Islet of Langerhans (tissue), 1 donor: ENCODE measurements at regions not wholly inside any gene's neighbourhood (a gene's known extent, or its start where the extent isn't known, plus 50 kb on each side); places are given as distances from the start of the nearest gene placed in this dataset.

ENCODE experiments used
- FAIRE-seq: peaks from one replicate; lab custom pipeline; 2011; peaks lifted over from hg19 to GRCh38; lab: Jason Lieb, UNC

DNA sequence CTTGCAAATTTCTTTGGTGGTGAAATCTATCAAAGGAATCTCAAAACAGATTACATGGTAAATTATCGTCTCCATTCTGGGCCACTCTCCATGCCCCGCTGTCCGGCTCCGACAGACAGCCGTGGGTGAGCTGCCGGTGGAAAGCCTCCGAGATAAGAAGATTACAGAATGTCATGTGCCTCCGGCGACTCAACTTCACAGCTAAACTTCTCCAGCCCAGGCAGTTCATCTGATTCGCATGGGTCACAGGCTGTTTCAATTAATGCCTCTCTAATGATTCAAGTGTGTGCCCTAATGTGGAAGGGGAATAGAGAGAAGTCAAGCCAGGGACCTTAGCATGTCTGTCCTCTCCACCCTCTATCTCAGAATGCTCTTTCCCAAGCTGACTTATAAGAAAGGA, 520.8 kb upstream of the ZFHX3 start:
- no peak for FAIRE-seq

DNA sequence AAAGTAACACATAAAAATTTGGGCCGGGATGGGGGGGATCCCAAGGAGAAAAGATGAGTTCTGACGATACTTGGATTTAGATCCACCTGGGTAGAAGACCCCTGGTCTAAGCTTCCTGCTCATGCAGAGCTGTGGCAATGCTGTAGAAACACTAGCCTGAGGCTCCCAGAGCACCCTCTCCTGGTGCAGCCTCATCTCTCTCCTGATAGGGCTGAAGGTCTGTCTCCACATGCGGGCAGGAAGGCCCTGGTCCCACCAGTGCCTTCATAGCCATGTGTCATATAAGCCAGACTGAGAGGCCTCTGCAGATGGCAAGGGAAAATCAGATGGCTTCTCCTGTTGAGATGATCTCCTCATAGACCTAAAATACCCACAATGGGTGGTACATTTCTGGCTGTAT, 518.0 kb upstream of the ZFHX3 start:
- no peak for FAIRE-seq

- FAIRE-seq: peak; percentile 60
Observed at GRCh38 chr16:73565263-73565662, 517.3 kb upstream of the ZFHX3 start.

DNA sequence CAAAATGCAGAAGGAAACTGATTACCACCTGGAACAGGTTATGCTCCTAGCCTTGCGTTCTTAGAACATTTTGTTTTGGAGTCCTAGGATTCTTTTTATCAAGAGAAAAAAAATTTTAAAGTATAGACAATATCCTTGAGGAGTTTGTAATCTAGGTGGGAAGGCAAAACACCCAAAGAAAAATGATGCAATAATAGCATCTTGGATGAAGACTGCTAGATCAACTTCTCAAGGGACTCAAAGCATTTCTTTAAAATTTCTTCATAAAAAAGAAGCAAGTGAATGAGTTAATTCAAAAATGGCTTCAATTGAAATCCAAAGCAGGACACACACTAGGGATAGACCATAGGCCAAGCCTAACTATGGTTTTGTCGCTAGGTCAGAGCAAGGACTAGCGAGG, 515.8 kb upstream of the ZFHX3 start:
- no peak for FAIRE-seq

GRCh38 chr16:73560497-73560896, 512.6 kb upstream of the ZFHX3 start:
- FAIRE-seq: no peak

DNA sequence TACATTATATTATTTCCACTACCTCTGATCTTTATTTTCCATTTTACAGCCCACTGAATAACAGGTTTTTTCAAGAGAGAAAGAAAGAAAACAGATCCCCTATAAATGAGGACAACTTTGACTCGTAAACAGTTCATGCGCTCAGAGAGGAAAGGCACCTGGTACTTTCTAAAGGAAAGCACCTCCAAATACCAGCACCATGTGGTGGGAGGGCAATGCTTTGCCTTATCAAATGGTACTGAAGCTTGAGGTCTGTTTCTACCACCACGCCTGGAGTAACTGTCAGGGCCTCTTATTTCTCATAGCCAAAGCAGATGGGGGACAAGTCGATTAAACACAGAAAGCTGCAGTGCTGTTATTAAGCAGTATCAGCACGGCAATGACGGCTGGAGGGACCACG, 510.3 kb upstream of the ZFHX3 start:
- FAIRE-seq: no peak

GRCh38 chr16:73553941-73554660, 506.2 kb upstream of the ZFHX3 start:
- no peak for FAIRE-seq

GRCh38 chr16:73549984-73550631, 502.2 kb upstream of the ZFHX3 start:
- no peak for FAIRE-seq

GRCh38 chr16:73547552-73548403, 499.9 kb upstream of the ZFHX3 start:
- FAIRE-seq: no peak

DNA sequence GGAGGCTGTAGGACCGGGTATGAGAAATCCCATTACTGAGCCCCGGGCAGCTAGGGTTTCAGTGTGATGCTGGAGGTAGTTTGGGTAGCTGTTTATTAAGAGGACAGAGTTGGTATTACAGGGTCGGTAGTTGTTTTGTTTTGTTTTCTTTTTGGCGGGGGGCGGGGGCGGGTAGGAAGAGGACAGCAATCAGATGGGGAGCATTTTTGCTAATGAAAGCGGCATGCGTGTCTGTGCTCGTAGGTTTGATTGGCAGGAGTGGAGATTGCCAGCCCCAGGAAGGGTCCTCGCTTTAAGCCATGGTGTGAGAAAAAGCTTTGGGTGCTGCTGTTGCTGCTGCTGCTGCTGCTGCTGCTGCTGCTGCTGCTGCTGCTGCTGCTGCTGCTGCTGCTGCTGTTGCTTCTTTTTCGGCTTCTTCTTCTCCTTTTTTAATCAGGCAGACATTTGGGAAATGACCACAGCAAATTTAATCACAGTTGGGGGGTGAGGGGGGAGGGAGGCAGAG, 498.5 kb upstream of the ZFHX3 start:
- FAIRE-seq: no peak

DNA sequence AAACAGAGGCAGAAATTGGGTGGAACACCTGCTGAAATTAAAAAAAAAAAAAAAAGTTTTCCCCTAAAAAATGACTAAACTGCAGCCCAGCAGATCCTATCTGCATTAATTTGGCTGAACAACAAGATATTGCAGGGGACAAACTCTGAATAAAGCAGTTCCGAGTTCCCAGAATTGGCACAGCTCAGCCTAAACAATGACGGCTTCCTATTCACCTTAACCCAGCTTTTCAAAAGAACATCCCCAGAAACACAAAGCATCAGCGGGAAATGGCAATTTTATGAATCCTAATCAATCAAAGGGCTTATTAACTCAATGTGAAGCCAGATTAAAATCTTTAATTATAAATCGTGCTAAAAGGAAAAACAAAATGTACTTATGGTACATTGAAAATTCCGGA, 497.8 kb upstream of the ZFHX3 start:
- no peak for FAIRE-seq

DNA sequence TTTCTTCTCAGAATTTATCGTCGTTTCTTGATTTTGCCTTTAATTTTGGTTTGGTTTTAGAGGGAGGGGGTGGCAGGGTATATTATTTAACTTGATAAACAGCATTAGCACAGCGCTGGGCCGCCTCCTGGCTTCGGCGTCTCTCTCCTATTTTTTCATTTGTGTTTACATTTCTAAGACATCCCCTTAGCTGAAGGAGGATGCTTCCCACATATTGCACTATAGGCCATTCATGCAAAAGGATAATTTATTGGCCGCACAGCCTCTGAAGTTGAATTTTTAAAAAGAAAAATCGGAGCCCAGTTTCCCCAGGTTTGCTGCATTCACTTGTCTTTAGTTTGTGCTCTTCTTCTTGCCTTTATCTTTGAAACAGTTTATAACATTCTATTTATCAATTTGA, 497.4 kb upstream of the ZFHX3 start:
- no peak for FAIRE-seq

GRCh38 chr16:73544826-73545225, 496.9 kb upstream of the ZFHX3 start:
- no peak for FAIRE-seq

DNA sequence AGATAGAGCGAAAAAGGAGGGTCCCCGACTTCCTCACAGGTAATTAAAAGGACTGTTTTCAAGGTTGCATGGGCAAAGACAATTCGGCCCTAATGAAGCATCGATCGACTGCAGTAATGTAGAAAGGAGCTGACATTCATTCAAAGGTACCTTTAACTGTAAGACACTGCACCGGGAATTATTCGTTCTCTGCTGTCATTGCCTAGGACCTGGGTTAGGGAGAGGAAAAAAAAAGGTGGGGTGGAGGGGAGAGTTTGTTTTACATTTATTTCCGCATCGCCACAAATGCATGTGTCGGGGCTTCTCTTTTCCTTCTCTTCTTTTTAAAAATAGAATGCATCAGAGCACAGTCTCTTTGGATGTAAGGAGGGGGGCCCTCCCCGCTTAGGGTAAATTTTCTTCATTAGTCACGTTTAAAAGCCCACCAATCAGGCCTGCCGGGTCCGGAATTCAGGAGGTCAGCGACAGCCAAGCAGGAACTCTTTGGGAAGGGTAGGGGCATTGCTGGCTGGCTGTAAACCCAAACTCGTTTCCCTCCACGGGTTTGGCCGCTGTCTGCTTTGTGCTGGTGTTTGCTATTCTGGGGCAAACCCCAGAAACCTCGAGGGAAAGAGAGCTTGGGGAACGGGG, 496.2 kb upstream of the ZFHX3 start:
- FAIRE-seq: no peak

DNA sequence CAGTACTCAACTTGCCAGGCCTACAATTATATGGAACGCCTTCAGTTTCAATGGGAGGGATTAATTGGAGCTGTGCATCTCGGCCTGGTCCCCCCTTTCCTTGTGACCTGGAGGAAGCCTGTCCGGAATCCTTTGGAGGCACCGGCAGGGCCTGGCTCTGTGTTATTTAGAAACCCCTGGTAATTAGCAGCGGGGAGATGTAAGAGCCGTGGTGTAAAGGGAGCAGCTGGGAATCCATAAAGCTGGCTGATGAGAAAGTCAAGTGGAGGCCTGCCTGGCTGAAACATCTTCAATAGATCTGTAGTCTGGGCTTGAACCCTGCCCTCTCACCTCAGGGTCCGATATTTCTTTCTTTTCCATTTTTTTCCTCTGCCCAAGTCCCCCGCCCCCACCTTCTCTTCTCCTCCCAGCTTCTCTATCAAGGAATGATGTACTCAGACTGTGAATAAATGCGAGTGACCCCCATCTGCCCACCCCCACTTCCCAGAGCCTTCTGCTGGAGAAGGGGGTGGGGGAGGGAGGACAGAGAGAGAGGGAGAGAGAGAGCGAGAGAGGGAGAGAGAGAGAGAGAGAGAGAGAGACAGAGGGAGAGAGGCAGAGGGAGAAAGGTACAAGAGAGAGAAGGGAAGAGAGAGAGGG, 495.5 kb upstream of the ZFHX3 start:
- no peak for FAIRE-seq

- no peak for FAIRE-seq
Observed at GRCh38 chr16:73542885-73543284, 495.0 kb upstream of the ZFHX3 start.

DNA sequence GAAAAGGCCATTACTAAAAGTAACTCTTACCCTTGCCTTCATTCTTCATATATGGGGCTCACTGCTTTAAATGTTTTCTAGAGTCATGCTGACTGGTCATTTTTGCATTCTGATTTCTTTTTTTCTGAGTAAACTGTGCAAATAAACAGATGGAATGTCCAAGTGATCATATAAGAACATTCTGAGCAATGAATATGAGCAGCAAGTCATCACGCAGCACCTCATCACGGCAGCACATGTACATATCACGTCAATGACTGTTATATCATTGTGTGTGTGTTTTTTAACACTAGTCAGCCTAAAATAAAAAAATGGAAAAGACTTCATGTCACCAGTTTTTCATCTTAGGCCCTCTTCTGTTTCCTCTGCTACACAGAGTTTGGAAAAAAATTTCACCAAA, 490.0 kb upstream of the ZFHX3 start:
- FAIRE-seq: no peak

- no peak for FAIRE-seq
Observed at GRCh38 chr16:73536931-73537330, 489.0 kb upstream of the ZFHX3 start.

DNA sequence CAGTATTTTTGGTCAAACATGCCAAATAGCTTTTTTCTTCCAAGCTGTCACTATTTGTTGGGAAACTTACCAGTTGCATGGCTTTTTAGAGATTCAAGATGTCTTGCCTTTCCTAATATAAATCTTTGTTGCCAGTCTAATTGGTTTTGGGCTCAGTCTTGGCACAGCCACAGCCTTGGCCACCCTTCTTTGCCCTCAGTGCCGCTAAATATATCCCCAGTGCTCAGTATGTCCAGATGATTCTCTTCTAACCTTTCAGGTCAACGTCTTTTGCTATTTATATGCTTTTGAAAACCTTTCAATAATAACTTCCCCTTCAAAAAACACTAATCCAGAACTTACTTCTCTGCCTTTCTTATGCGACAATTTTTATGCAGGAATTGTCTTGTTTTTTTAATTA, 483.1 kb upstream of the ZFHX3 start:
- no peak for FAIRE-seq

DNA sequence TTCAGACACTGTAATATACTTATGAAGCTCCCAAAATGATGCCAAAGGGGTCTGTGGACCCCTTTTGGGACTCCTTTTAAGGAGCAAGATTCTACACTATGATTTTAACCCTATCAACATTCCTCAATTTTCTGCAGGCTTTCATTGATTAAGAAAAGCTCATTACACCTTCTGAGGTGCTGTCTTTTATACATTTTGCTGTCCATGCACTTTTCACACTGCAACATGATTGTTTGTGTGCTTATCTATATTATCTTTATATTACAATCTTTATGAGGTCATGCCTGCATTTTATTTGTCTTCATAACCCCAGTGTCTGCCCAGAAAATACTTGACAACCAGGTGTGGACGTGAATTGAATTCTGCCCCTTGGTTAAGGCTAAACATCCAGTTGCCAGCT, 482.6 kb upstream of the ZFHX3 start:
- no peak for FAIRE-seq

DNA sequence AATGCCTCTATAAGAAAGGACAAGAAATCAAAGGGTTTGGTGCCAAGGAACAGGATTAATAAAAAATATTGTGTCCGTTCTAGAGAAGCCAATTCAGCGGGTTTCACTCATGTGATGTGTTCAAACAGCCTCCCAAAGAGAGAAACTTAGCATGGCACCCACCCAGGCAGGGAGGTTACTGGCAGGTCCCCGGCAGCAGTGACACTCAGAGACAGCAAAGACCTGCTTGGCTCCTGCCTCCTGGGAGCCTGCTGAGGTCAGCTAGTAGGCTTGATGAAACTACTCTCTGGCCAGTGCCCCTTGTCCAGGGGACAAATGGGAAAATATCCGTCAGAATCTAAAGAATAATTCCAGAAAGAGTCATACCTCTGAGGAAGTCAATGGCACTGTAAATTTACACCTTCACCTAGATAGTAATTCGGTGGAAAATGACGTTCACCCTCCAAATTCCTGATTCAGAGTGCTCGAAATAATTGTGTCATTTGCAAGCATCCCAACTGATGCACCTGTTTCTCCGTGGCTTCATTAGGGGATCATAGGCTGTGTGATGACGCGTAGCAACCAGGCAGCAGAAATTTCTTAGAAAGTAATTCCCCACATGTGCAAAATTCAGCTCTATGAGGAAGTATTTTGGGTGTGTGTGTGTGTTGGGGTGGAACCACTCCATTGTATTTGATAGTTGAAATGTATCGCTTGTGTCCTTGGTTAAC, 481.5 kb upstream of the ZFHX3 start:
- no peak for FAIRE-seq

- FAIRE-seq: no peak
Observed at GRCh38 chr16:73527187-73527586, 479.3 kb upstream of the ZFHX3 start.
